ENCODE measurements at regions not wholly inside any gene's neighbourhood (a gene's known extent, or its start where the extent isn't known, plus 50 kb on each side); places are given as distances from the start of the nearest gene placed in this dataset.
A peak's percentile ranks its signal among the peaks of the same experiment; 100 is the strongest.

GRCh38 chr3:59411694-59412093, 361.9 kb upstream of the CFAP20DC start:
- no peak for DNase-seq (ENCODE audit: low read depth, low spot score)

DNA sequence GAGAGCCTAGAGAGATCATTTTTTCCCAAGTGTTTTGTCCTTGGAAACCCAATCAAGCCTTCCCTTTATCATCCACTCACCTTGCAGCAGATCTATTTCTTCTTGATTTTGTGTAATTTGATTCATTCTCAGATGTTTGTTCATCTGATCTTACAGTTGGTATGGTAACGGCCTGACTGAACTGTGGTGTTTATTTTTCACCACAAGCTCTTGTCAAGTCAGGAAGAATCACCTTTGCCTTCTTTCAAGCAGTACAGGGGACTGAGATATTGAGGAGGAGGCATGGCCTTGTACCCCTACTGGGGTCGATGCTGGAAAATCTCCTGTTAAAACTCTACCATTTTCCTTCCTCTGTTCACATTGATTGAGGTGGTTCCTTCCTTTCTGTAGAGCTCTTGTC, 361.4 kb upstream of the CFAP20DC start:
- DNase-seq (ENCODE audit: low read depth, low spot score): no peak

DNA sequence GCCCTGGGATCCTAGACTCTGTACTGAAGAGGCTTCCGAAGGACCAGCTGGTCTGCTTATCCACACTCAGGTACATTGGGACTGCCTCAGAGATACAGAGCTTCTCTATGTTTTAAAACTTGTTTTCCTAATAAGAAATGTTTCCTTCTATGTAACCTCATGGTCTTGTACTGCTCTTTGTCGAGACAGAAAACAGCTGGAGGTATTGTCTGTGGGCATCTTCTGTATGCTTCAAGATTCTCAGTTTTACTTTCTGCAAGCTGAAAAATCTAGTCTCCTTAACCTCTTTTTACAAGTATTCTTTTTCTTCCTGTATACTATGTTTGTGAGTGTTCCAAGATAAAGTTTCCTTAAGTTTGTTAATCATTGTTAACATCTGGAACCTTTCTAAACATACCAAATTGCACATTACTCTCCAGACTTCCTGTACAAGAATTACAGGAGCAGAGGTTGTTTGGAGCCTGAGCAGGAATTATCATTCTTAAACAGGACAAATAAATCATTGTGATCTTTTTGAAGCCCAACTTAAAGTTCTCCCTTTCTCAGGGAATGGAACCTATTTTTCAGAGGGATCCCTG, 358.3 kb upstream of the CFAP20DC start:
- no peak for DNase-seq (ENCODE audit: low read depth, low spot score)

DNA sequence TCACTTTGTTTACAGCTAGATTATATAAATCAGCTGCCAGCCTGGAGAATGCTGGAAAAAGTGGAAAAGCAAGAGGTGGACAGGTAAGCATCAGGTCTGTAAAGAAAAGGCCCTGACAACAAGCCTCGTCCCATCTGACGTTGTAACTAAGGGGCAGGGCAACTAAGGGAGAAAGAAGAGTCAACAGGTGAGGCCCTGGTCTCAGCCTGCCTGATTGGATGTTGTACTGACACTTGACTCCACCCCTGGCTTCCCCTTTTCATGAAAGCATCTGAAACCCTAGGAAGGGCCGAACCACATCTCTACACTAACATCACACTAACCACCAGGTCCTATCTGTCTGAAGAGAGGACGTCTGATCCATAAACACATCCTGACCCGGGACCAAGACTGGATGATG, 357.6 kb upstream of the CFAP20DC start:
- no peak for DNase-seq (ENCODE audit: low read depth, low spot score)

DNA sequence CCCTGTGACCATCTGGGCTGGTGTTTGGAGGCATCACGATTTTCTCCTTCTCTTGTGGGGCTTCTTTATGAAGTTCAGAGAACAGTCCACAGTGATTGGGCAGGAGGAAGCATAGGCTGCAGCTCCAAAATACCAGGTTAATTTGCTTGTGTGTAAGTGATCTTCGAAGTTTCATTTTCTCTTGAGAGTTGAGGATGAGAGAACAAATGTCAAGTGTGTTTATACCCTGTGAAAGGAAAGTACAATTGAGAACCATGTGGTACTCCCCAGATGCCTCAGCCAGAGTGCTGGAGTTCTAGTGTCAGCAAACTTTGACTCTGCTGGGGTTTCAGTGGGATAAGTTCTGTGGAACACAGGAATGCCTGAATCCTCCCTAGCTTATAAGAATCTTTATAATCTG, 357.1 kb upstream of the CFAP20DC start:
- no peak for DNase-seq (ENCODE audit: low read depth, low spot score)

DNA sequence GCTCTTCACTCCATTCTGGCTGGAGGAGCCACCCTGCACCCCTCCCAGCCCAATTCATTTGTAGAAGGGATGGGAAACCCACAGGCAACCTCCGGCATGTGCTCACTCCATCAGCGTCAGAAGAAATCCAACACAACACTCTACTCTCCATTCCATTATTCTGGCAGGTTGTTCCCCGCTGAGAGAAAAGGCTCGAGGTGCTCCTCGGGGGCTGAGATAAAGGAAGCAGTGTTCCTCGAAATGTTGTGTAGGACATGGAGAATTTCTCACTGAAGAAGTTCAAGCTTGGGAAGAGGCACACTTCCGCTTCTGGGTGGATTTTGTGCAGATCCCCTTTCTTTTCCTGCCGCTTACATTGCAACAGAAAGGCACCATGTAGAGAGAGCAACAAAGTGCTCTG, 355.0 kb upstream of the CFAP20DC start:
- DNase-seq (ENCODE audit: low read depth, low spot score): no peak

- no peak for DNase-seq (ENCODE audit: low read depth, low spot score)
Observed at GRCh38 chr3:59404064-59404463, 354.2 kb upstream of the CFAP20DC start.

GRCh38 chr3:59401924-59402323, 352.1 kb upstream of the CFAP20DC start:
- no peak for DNase-seq (ENCODE audit: low read depth, low spot score)

DNA sequence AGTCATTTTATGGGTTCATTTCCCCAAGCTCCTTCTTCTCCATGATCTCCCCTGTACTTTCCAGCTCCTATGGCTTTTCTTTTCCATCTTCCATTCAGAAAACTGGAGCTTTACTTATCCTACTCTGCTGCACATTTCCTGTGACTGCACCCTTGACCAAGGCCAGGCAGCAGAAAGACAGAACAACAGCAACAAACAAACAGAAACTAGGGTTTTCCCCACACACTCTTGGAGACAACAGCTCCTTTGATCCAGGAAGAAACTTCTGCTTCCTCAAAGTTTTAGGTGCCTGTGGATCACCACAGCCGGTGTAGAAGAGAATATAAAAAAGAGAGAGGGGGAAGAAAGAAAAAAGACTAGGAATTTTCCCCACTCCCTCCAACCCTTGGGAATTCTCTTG, 342.3 kb upstream of the CFAP20DC start:
- no peak for DNase-seq (ENCODE audit: low read depth, low spot score)

- no peak for DNase-seq (ENCODE audit: low read depth, low spot score)
Observed at GRCh38 chr3:59391131-59391530, 341.3 kb upstream of the CFAP20DC start.

DNA sequence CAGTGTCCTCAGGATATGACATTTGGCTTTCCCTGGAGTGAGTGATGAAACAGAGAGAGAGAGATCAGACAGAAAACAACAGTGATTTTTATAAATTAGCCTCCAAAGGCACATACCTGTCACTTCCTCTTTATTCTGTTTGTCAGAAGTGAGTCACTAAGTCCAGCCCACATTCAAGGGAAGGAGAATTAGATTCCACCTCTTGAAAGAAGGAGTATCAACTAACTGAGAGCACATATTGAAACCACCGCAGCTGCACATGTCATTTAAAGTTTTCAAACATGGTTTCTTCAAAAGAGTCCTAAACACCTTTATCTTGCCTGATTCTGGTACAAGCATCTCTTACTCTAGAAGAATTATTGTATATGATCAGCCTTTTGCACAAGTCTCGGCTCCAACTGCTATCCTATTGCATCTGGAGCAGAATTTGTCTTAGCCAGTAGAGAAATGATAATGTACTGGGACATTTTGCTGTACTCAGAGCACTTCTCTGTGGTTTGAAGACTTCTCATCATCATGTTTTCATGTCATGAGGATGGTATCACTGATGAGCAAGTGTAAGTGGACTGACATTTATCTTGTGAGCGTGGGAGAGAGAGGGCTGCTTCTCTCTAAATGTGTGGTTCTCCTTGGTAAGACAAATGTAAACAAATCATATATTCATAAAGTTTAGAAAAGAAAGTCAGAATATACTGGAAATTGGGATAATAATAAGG, 338.9 kb upstream of the CFAP20DC start:
- no peak for DNase-seq (ENCODE audit: low read depth, low spot score)

DNA sequence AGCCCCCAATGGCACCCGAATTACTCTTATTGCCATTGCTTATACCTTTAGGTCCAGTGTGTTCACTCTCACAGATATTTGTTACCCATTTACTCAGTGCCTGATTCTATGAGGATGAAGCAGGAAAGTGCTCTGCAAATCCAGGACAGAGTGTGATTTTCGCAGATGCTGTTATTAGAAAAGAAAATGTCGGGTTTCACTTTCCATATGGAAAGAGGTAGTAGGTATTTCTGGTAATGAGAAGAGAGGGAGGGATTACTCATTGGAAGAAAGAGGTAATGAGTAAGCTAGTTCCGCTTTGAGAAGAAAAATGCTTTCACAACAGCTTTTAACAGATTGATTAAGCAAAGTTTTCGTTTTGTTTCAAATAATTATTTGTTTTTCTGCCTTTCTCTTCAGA, 336.3 kb upstream of the CFAP20DC start:
- DNase-seq (ENCODE audit: low read depth, low spot score): no peak

GRCh38 chr3:59385547-59385946, 335.7 kb upstream of the CFAP20DC start:
- DNase-seq (ENCODE audit: low read depth, low spot score): no peak

- no peak for DNase-seq (ENCODE audit: low read depth, low spot score)
Observed at GRCh38 chr3:59381282-59381681, 331.5 kb upstream of the CFAP20DC start.

DNA sequence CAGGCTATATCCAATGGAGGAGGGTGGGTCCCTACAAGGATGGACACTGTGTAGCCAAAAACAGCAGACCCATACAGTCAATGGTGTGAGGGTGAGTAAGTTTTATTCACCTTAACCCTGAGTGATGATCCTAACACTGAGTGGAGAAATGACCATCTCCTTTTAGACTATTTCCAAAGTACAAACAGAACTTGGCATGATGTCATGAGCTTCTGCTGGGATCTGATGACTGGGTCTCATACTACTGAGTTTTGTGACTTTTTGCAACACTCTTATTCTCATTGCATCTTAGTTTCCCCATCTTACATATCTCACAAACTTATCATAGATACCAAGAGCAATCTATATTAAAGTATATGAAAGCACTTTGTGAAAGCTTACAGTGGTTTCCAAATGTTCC, 330.3 kb upstream of the CFAP20DC start:
- DNase-seq (ENCODE audit: low read depth, low spot score): no peak

DNA sequence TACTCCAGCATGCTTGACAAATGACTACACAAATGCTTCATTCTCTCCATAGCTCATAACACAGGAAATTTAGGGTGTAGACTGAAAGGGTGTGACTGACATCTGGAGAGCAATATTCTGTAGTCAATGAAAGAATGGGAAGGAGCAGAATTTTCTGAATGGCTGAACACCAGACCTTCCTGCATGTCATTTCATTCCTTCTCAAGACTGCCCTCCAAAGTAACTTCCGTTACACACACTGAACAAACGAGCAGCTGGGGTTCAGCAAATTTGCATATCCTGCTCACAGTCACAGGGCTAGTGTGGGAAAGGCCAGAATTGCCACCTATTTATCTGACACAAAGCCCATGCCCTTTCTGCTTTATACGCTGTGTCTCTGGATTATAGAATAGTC, 325.0 kb upstream of the CFAP20DC start:
- no peak for DNase-seq (ENCODE audit: low read depth, low spot score)

DNA sequence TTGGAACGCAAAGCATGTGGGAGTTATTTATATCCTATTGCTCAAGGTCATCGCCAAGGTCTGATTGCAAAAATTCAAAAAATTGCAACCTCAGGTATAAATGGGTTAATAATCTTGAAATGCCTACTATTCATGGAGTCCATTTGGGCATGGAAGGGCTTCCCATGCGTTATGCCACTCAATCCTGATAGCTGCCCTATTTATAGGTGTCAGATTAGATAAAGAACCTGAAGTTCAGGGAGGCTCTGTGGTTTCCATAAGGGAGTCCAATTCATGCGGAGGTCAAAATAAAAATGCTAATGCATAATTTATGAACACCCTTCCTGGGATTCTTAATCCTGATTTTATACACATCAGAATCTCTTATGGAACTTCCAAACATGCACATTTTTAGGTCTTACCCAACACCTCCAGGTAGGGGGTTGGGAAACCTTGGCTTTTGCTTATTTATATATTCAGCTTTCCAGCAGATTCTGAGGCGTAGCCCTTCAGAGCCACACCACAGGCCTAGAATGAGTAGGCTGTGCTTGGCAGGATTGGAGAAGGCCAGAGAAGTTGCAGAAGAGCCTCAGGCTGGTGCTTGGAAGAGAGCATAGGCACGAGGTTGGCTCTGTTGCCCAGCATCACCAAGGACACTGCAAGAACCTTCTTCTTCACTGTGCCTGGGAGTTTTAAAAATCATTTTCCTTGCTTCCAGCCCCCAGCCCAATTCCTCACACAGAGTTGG, 324.4 kb upstream of the CFAP20DC start:
- DNase-seq (ENCODE audit: low read depth, low spot score): no peak

DNA sequence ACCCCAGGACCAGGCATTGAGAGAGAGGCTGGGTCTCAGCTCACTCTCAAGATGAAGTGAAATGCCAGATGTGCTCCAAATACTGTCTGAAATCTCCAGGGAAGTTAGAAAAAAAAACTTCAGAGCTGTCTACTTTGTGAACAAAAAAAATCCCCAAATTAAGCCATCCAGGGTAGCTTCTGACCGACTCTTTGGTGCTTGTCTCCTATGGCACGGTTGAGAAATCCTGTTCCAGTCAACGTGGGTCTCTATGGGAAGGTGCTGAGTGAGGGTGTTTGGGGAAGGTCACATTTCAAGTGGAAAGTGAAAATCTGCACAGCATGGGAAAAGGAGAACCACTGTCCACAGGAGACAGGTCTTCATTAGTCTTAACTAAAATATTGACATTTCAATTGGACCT, 322.5 kb upstream of the CFAP20DC start:
- no peak for DNase-seq (ENCODE audit: low read depth, low spot score)

GRCh38 chr3:59368900-59369675, 319.3 kb upstream of the CFAP20DC start:
- no peak for DNase-seq (ENCODE audit: low read depth, low spot score)

GRCh38 chr3:59367150-59367549, 317.3 kb upstream of the CFAP20DC start:
- peak; percentile 74 for DNase-seq (ENCODE audit: low read depth, low spot score)

DNA sequence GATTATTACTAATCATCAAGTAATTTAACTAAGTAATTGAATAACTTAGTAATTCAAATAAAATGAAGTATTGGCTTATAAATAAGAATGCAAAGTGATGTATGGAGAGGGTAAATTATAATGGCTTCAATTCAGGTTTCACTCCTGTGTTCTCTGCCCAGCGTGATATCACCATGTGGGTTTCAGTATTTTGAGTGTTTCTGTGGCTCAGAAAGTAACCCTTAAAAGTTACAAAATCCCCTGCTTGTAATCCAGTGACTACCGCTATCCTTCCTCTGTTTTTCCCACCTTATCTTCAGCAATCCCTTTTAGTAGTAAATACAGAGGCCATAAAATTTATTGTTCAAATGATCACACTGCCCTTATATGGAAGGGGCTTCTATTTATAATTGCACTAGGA, 316.4 kb upstream of the CFAP20DC start:
- DNase-seq (ENCODE audit: low read depth, low spot score): no peak

DNA sequence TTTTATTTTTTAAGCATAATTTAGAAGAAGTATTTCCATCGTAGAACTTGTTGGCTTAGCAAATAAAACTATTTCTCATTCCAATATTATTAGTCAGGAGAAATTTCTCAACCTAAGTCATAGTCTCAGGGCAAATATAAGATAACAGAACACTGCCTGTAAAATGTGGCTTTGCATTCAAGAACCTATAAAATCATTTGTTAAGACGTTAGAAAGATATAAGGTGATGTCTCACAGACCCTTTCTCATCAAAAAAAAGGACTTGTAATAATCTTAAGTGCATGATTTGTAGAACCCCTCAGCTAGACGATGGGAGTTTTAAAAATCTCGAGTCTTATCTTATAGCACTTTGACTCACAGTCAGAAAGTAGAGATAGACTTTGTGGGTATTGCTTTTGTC, 314.7 kb upstream of the CFAP20DC start:
- no peak for DNase-seq (ENCODE audit: low read depth, low spot score)

All from astrocyte of the hippocampus (primary cell).